ENCODE measurements at regions not wholly inside any gene's neighbourhood (a gene's known extent, or its start where the extent isn't known, plus 50 kb on each side); places are given as distances from the start of the nearest gene placed in this dataset.

DNA sequence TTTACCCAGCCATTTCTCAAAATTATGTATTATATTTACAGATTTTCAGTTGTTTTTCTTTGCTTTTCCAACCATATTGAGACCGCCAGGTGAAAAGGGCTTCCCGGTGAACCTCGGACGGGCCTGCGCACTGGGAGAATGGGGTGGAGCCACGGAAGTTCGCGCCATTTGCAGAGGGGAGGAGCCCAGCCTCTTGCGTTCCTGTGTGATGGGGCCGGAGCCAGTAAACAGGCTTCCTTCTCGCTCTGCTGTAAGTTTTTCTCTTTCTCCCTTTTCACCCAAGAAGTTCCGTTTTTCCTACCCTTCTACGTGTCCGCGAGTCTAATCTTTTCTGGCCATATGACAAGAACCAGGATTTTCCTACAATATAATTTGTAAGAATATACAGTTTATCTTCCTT lies 1108.8 kb upstream of the SEL1L start:
- TF ChIP-seq CTCF (IDR thresholded peaks at IDR 0.05), result no peak
- no peak for TF ChIP-seq POLR2A (IDR thresholded peaks at IDR 0.05)
- TF ChIP-seq POLR2AphosphoS5 (IDR thresholded peaks at IDR 0.05), result no peak
- no peak for TF ChIP-seq EP300 (IDR thresholded peaks at IDR 0.05)

Data from upper lobe of left lung (tissue), 4 donors.